ENCODE measurements at regions not wholly inside any gene's neighbourhood (a gene's known extent, or its start where the extent isn't known, plus 50 kb on each side); places are given as distances from the start of the nearest gene placed in this dataset.

- H4K91ac ChIP-seq (ENCODE audit: insufficient read length, low read depth, low read length), result no peak overlapping the region
- H3K4me2 ChIP-seq (ENCODE audit: insufficient read depth, insufficient read length, low read length), result no peak overlapping the region
- H2BK20ac ChIP-seq (ENCODE audit: low read depth, low read length, poor library complexity, severe bottlenecking), result no peak overlapping the region
- no peak for DNase-seq
- H3K18ac ChIP-seq (ENCODE audit: insufficient read length, low read depth, low read length), result no peak overlapping the region
- H3K27ac ChIP-seq (ENCODE audit: insufficient read length, low read depth, low read length), result no peak overlapping the region
- no peak overlapping the region for H2AFZ ChIP-seq (ENCODE audit: low read length)
- no peak overlapping the region for H3T11ph ChIP-seq (ENCODE audit: low read length)
- H3K9me3 ChIP-seq (ENCODE audit: control insufficient read depth, low read depth, low read length), result no peaks in the 10 kb centered on the region
- no peaks in the 10 kb centered on the region for H3K4me1 Mint-ChIP-seq
- no peak overlapping the region for H2BK120ac ChIP-seq (ENCODE audit: low read depth, low read length, poor library complexity, severe bottlenecking)
- H3K4me1 ChIP-seq (ENCODE audit: insufficient read depth, low read length), result no peaks in the 10 kb centered on the region
- H3K56ac ChIP-seq (ENCODE audit: insufficient read length, low read depth, low read length), result no peak overlapping the region
- no peak overlapping the region for H3K14ac ChIP-seq (ENCODE audit: insufficient read depth, low read length)
- H4K5ac ChIP-seq (ENCODE audit: insufficient read length, low read depth, low read length), result no peak overlapping the region
- no peaks in the 10 kb centered on the region for H4K20me1 ChIP-seq (ENCODE audit: control insufficient read depth, insufficient read depth, insufficient read length)
- no peak overlapping the region for H2BK5ac ChIP-seq (ENCODE audit: insufficient read length, low read length)
- WGBS (ENCODE audit: extremely low coverage, insufficient read length, low lambda C conversion rate), result no CpG with 5 or more reads among the region's 3 CpGs
- H4K8ac ChIP-seq (replicated peaks; ENCODE audit: insufficient read length, low read depth, low read length), result no peak overlapping the region
- H2BK15ac ChIP-seq (ENCODE audit: low read depth, low read length), result no peak overlapping the region
- no peak for TF ChIP-seq CTCF (conservative IDR thresholded peaks at IDR 0.05)
- H3K23me2 ChIP-seq (ENCODE audit: insufficient read length, low read depth, low read length, poor library complexity, severe bottlenecking), result no peaks in the 10 kb centered on the region
- no peak overlapping the region for H3K4ac ChIP-seq (ENCODE audit: low read depth, low read length)
- peaks cover 6 to 11% (median 11%) of the 10 kb centered on the region in 3 experiments for H3K36me3 Mint-ChIP-seq (ENCODE audit: insufficient read depth in 1 of 3, low read depth in 3 of 3)
- no peaks in the 10 kb centered on the region for H3K79me1 ChIP-seq (ENCODE audit: insufficient read depth, low read depth, low read length, poor library complexity, severe bottlenecking)
- H3K23ac ChIP-seq (ENCODE audit: insufficient read length, low read depth, low read length), result no peak overlapping the region
- H2BK12ac ChIP-seq (ENCODE audit: insufficient read length, low read depth, low read length), result no peak overlapping the region
- no peak overlapping the region for H3K27ac Mint-ChIP-seq
- peaks cover 20 to 25% of the 10 kb centered on the region in 2 experiments for H3K9me3 Mint-ChIP-seq
- no peaks in the 10 kb centered on the region for H3K79me2 ChIP-seq (ENCODE audit: insufficient read depth, low read length)
- H3K27me3 Mint-ChIP-seq (ENCODE audit: low read depth), result no peaks in the 10 kb centered on the region
- no peaks in the 10 kb centered on the region for H3K27me3 ChIP-seq (ENCODE audit: insufficient read depth, low read length)
- H3K4me3 Mint-ChIP-seq, result no peak overlapping the region
- H2AK5ac ChIP-seq (ENCODE audit: insufficient read length, low read length), result no peak overlapping the region
- H3K9ac ChIP-seq (ENCODE audit: extremely low read depth, insufficient read length, low read length), result no peak overlapping the region
Measured at GRCh38 chr12:33546004-33546403, 106.4 kb upstream of the SYT10 start.

All from H9 (cell line).